ENCODE measurements at regions not wholly inside any gene's neighbourhood (a gene's known extent, or its start where the extent isn't known, plus 50 kb on each side); places are given as distances from the start of the nearest gene placed in this dataset.

- intact Hi-C loops (cut with DNase I; ENCODE audit: low total_unique reads), result no loop called here
- peak; percentile 85 to 86 for DNase-seq
- Histone ChIP-seq H3K36me3 (no peaks in the 10 kb centered on the region), H3K9me3 (no peaks in the 10 kb centered on the region), H3K27ac (peak overlapping the region; percentile 79 to 99 (median 97)), H3K4me1 (peaks cover 37 to 68% (median 51%) of the 10 kb centered on the region in 4 donors), H3K4me3 (peak overlapping the region in 2 of 4 donors; percentile 10 to 21), H3K27me3 (no peaks in the 10 kb centered on the region)
- 14 to 27% (median 16%) methylated on average over 21 to 29 of the region's 29 CpGs for WGBS, 5 donors
- TF ChIP-seq POLR2AphosphoS5 (IDR thresholded peaks at IDR 0.05), result peak in 1 of 3 donors; percentile 37
- no peak for TF ChIP-seq CTCF (IDR thresholded peaks at IDR 0.05)
- no peak for TF ChIP-seq POLR2A (IDR thresholded peaks at IDR 0.05)
Measured at GRCh38 chr9:129458663-129459546, 162.0 kb downstream of the C9orf50 start.

GRCh38 chr9:129458155-129458661 is 162.7 kb downstream of the C9orf50 start:
- no peaks in the 10 kb centered on the region for H3K36me3 ChIP-seq
- H3K27me3 ChIP-seq, result no peaks in the 10 kb centered on the region
- DNase-seq, result peak; percentile 60 to 78
- intact Hi-C loops (cut with DNase I; ENCODE audit: low total_unique reads), result no loop called here
- no peaks in the 10 kb centered on the region for H3K9me3 ChIP-seq
- 12 to 26% (median 18%) methylated on average over 12 to 14 of the region's 14 CpGs for WGBS, 5 donors
- H3K4me3 ChIP-seq, result peak overlapping the region in 1 of 4 donors; percentile 10
- peak overlapping the region; percentile 79 to 99 (median 97) for H3K27ac ChIP-seq
- H3K4me1 ChIP-seq, result peaks cover 37 to 63% (median 48%) of the 10 kb centered on the region in 4 donors
- TF ChIP-seq CTCF (IDR thresholded peaks at IDR 0.05), result no peak
- no peak for TF ChIP-seq EP300 (IDR thresholded peaks at IDR 0.05)
- TF ChIP-seq POLR2AphosphoS5 (IDR thresholded peaks at IDR 0.05), result peak in 2 of 3 donors; percentile 7 to 28
- TF ChIP-seq POLR2A (IDR thresholded peaks at IDR 0.05), result peak in 1 of 4 donors; percentile 10

GRCh38 chr9:129457325-129457779 is 163.5 kb downstream of the C9orf50 start:
- Histone ChIP-seq H3K36me3 (no peaks in the 10 kb centered on the region), H3K4me3 (no peak overlapping the region), H3K9me3 (no peaks in the 10 kb centered on the region), H3K27me3 (no peaks in the 10 kb centered on the region), H3K27ac (peak overlapping the region in 3 of 5 donors; percentile 97 to 98 (median 97)), H3K4me1 (peaks cover 37 to 55% (median 45%) of the 10 kb centered on the region in 4 donors)
- intact Hi-C loops (cut with DNase I; ENCODE audit: low total_unique reads), result no loop called here
- WGBS, 5 donors, result 93 to 97% (median 96%) methylated on average over 6 of the region's 6 CpGs
- no peak for DNase-seq
- TF ChIP-seq CTCF (IDR thresholded peaks at IDR 0.05), result no peak
- no peak for TF ChIP-seq EP300 (IDR thresholded peaks at IDR 0.05)
- no peak for TF ChIP-seq POLR2AphosphoS5 (IDR thresholded peaks at IDR 0.05)
- TF ChIP-seq POLR2A (IDR thresholded peaks at IDR 0.05), result no peak

GRCh38 chr9:129456549-129457324 is 164.2 kb downstream of the C9orf50 start:
- H3K4me3 ChIP-seq, result no peak overlapping the region
- H3K27ac ChIP-seq, result no peak overlapping the region
- H3K9me3 ChIP-seq, result no peaks in the 10 kb centered on the region
- intact Hi-C loops (cut with DNase I; ENCODE audit: low total_unique reads), result no loop called here
- DNase-seq, result no peak
- no peak for TF ChIP-seq CTCF (IDR thresholded peaks at IDR 0.05)
- no peak for TF ChIP-seq POLR2A (IDR thresholded peaks at IDR 0.05)
- no peak for TF ChIP-seq EP300 (IDR thresholded peaks at IDR 0.05)
- no peak for TF ChIP-seq POLR2AphosphoS5 (IDR thresholded peaks at IDR 0.05)
- H3K27me3 ChIP-seq, result no peaks in the 10 kb centered on the region
- 93 to 98% (median 93%) methylated on average over 3 of the region's 3 CpGs for WGBS, 5 donors
- no peaks in the 10 kb centered on the region for H3K36me3 ChIP-seq
- H3K4me1 ChIP-seq, result peaks cover 35 to 53% (median 39%) of the 10 kb centered on the region in 4 donors
